HepG2 (cell line): ENCODE measurements at regions not wholly inside any gene's neighbourhood (a gene's known extent, or its start where the extent isn't known, plus 50 kb on each side); places are given as distances from the start of the nearest gene placed in this dataset.

ENCODE experiments used
- ATAC-seq: fragments of 200-7000 bp; cut with Tn5 transposase; 3 replicates; pipeline ENCODE4 v1.9.1; 2020; ENCODE audit warnings: mild to moderate bottlenecking, moderate library complexity
- BruUV-seq: library from RNA; stranded (reverse); fragments of 400-500 nt; replicated peaks from 2 replicates; lab custom pipeline; 2021; lab: Mats Ljungman, UMichigan
- CTCF ChIA-PET: fragments of 300-600 bp; formaldehyde crosslinking; extraction: SDS; loops from one replicate; lab custom pipeline; 2021; ENCODE audit warnings: low total read pairs, inconsistent platforms, low intra/inter-chr PET ratio; lab: Yijun Ruan, JAX
- POLR2A ChIA-PET: fragments of 350-600 bp; sonication (Branson Sonifier 250); formaldehyde crosslinking; loops from one replicate; lab custom pipeline; 2020; ENCODE audit warnings: antibody characterized with exemption, inconsistent platforms; lab: Yijun Ruan, JAX
- DNase-seq: peaks from one replicate; pipeline ENCODE4 v3.0.0-alpha.2; 2015; ENCODE audit warnings: low spot score
- FAIRE-seq: peaks from 3 replicates; lab custom pipeline; 2011; peaks lifted over from hg19 to GRCh38; lab: Jason Lieb, UNC
- H2AFZ ChIP-seq: one replicate; pipeline ENCODE4 v1.6.1; 2011; ENCODE audit warnings: low read length, inconsistent platforms
- H3K27ac ChIP-seq: fragments of 300-600 bp; 3 replicates; pipeline ENCODE4 v1.8.0; 2011; ENCODE audit warnings: mixed run types, mild to moderate bottlenecking, mixed read lengths, low read length, inconsistent platforms; ENCODE audit not compliant: insufficient read depth; ENCODE audit errors: extremely low read length
- H3K27me3 ChIP-seq, 2 experiments: fragments of 200-600 bp in 1 of 2; 2 replicates in 1 of 2; 3 replicates in 1 of 2; pipeline versions ENCODE4 v1.6.0 to v1.8.0; 2011; ENCODE audit warnings: low read length in 2 of 2, mild to moderate bottlenecking in 2 of 2, moderate library complexity in 2 of 2, inconsistent platforms in 1 of 2; ENCODE audit not compliant: insufficient read depth in 2 of 2, control insufficient read depth in 1 of 2
- H3K36me3 ChIP-seq, 2 experiments: fragments of 200-600 bp in 1 of 2; replicated peaks in 1 of 2; 2 replicates in 1 of 2; 3 replicates in 1 of 2; pipeline versions ENCODE4 v1.5.1 to v1.8.0; 2011; ENCODE audit warnings: low read length in 2 of 2, inconsistent platforms in 1 of 2; ENCODE audit not compliant: insufficient read depth in 2 of 2, control insufficient read depth in 1 of 2
- H3K4me1 ChIP-seq: 2 replicates; pipeline ENCODE4 v1.5.1; 2012; ENCODE audit warnings: low read length, inconsistent platforms; ENCODE audit not compliant: insufficient read depth
- H3K4me2 ChIP-seq: 2 replicates; pipeline ENCODE4 v1.6.0; 2011; ENCODE audit warnings: low read depth, low read length, inconsistent platforms
- H3K4me3 ChIP-seq, 3 experiments: fragments of 200-600 bp in 1 of 3; sonication (generic), shearing (Covaris generic) in 1 of 3; replicated peaks in 1 of 3; 2 replicates each; pipeline ENCODE4 v1.5.1; 2011 to 2016; ENCODE audit warnings: low read length in 3 of 3, inconsistent platforms in 2 of 3, low read depth in 2 of 3, mild to moderate bottlenecking in 2 of 3, control low read depth in 1 of 3, mixed read lengths in 1 of 3; ENCODE audit not compliant: insufficient read depth in 1 of 3
- H3K79me2 ChIP-seq: one replicate; pipeline ENCODE4 v1.6.1; 2011; ENCODE audit warnings: low read length, inconsistent platforms; ENCODE audit not compliant: insufficient read depth
- H3K9ac ChIP-seq: 2 replicates; pipeline ENCODE4 v1.6.0; 2011; ENCODE audit warnings: mild to moderate bottlenecking, low read depth, low read length, inconsistent platforms; ENCODE audit not compliant: insufficient read depth
- H3K9me3 ChIP-seq: 2 replicates; pipeline ENCODE4 v1.5.1; 2012; ENCODE audit warnings: mild to moderate bottlenecking, low read length
- H4K20me1 ChIP-seq: 2 replicates; pipeline ENCODE4 v1.6.0; 2011; ENCODE audit warnings: inconsistent platforms, mild to moderate bottlenecking, low read length, moderate library complexity; ENCODE audit not compliant: insufficient read depth
- CHCHD3 ChIP-seq: sonication (generic); formaldehyde crosslinking; IDR thresholded peaks from 2 replicates; pipeline ENCODE4 v1.8.0; 2022; ENCODE audit warnings: mild to moderate bottlenecking, missing genetic modification reagents, moderate library complexity
- ELF4 ChIP-seq: sonication (generic); formaldehyde crosslinking; IDR thresholded peaks from 2 replicates; pipeline ENCODE4 v1.5.0; 2020; ENCODE audit warnings: missing genetic modification reagents, mild to moderate bottlenecking, moderate library complexity, borderline replicate concordance
- HDAC2 ChIP-seq: sonication (generic); formaldehyde crosslinking; IDR thresholded peaks from 2 replicates; pipeline ENCODE4 v1.4.0; 2020; ENCODE audit warnings: missing genetic modification reagents
- PAX8 ChIP-seq: sonication (generic); formaldehyde crosslinking; IDR thresholded peaks from 2 replicates; pipeline ENCODE4 v1.8.0; 2022; ENCODE audit warnings: mild to moderate bottlenecking, missing genetic modification reagents, borderline replicate concordance
- RNF219 ChIP-seq: sonication (generic); formaldehyde crosslinking; IDR thresholded peaks from 2 replicates; pipeline ENCODE4 v1.5.0; 2020; ENCODE audit warnings: mild to moderate bottlenecking, missing genetic modification reagents
- TRIM22 ChIP-seq: fragments of 450-650 bp; IDR thresholded peaks from 2 replicates; pipeline ENCODE4 v1.6.1; 2017
- ZBTB14 ChIP-seq: sonication (generic); formaldehyde crosslinking; IDR thresholded peaks from 2 replicates; pipeline ENCODE4 v1.4.0; 2020; ENCODE audit warnings: missing genetic modification reagents
- ZNF3 ChIP-seq: IDR thresholded peaks from 2 replicates; pipeline ENCODE4 v1.7.0; 2017; ENCODE audit warnings: inconsistent platforms
- ZNF674 ChIP-seq: sonication (generic); formaldehyde crosslinking; IDR thresholded peaks from 2 replicates; pipeline ENCODE4 v1.5.0; 2020; ENCODE audit warnings: low read depth, mild to moderate bottlenecking, missing genetic modification reagents
- WGBS: methylation state at CpG from one replicate; pipeline ENCODE4 v1.1.6; 2017; ENCODE audit warnings: low lambda C conversion rate; 5-methylcytosine and 5-hydroxymethylcytosine counted together
- in situ Hi-C: cut with HindIII; loops from 2 replicates; pipeline ENCODE4 v1.10.0; 2017; ENCODE audit warnings: low pct_unique_long_range_greater_than_20kb; ENCODE audit not compliant: extremely low pct_ligation_motif_present
- intact Hi-C: fragments of 100-400 bp; cut with micrococcal nuclease; formaldehyde crosslinking; loops from one replicate; pipeline ENCODE4 v1.10.0; 2022; ENCODE audit not compliant: unreplicated experiment
- TF ChIP-seq, protein P1 (sequence below): sonication (generic); formaldehyde crosslinking; IDR thresholded peaks from 2 replicates; pipeline ENCODE4 v1.4.0; 2020; ENCODE audit warnings: mild to moderate bottlenecking, missing genetic modification reagents

DNA sequence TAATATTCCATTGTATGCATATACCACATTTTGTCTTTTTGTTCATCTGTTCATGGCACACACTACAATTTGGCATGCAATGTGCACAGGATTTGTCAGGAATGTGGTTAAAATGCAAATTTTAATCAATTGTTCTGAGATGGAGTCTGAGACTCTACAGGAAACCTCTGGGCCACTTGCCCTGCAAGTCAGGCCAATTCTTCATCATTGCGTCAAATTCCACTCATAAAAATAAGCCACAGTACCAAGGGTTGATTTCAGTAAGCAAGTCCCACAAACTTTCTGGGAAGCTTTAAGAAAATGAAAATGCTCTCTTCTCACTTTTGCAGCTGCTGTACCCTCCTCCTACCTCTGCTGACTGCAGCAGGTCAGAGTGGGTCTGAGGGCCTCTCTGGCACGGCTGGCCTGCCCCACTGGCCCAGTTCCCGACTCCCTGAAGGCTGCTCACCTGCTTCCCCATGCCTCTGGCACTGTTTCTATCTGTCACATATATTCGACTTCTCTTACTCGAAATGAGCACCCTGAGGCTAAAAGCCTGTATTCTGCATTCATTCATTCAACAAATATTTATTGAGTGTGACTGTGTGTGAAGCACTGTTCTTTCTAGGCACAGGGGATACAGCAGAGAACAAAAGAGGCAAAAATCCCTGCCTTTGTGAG lies 83.8 kb upstream of the WASF3 start (continued):
- TF ChIP-seq TRIM22: no peak
- TF ChIP-seq RNF219 (CRISPR knock-in tag): no peak
- TF ChIP-seq HDAC2: no peak

DNA sequence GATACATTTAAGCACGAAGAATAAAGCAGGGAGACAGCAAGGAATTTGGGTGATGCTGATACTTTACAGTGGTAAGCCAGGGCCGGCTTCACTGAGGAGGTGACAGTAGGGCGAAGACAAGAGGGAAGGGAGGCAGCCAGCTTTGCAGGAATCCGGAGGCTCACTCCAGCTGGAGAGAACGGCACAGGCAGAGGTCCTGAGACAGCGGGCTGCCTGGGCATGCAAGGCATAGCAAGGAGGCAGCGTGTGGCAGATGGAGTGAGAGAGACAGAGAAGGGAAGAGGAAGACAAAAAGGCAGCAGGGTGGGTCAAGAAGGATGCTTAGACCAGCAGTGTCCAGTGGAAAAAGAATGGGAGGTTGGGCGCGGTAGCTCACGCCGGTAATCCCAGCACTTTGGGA lies 83.2 kb upstream of the WASF3 start:
- no peak overlapping the region for H3K27ac ChIP-seq
- CTCF ChIA-PET: no interaction called here
- ATAC-seq: no peak
- H3K9me3 ChIP-seq: no peaks in the 10 kb centered on the region
- BruUV-seq: no TSS peak
- POLR2A ChIA-PET: no interaction called here
- no peaks in the 10 kb centered on the region for H3K27me3 ChIP-seq
- H3K4me3 ChIP-seq: no peak overlapping the region
- no peak for TF ChIP-seq ELF4 (CRISPR knock-in tag)
- TF ChIP-seq ZNF3 (CRISPR knock-in tag): no peak
- TF ChIP-seq PAX8 (CRISPR knock-in tag): no peak
- TF ChIP-seq, protein P1, sequence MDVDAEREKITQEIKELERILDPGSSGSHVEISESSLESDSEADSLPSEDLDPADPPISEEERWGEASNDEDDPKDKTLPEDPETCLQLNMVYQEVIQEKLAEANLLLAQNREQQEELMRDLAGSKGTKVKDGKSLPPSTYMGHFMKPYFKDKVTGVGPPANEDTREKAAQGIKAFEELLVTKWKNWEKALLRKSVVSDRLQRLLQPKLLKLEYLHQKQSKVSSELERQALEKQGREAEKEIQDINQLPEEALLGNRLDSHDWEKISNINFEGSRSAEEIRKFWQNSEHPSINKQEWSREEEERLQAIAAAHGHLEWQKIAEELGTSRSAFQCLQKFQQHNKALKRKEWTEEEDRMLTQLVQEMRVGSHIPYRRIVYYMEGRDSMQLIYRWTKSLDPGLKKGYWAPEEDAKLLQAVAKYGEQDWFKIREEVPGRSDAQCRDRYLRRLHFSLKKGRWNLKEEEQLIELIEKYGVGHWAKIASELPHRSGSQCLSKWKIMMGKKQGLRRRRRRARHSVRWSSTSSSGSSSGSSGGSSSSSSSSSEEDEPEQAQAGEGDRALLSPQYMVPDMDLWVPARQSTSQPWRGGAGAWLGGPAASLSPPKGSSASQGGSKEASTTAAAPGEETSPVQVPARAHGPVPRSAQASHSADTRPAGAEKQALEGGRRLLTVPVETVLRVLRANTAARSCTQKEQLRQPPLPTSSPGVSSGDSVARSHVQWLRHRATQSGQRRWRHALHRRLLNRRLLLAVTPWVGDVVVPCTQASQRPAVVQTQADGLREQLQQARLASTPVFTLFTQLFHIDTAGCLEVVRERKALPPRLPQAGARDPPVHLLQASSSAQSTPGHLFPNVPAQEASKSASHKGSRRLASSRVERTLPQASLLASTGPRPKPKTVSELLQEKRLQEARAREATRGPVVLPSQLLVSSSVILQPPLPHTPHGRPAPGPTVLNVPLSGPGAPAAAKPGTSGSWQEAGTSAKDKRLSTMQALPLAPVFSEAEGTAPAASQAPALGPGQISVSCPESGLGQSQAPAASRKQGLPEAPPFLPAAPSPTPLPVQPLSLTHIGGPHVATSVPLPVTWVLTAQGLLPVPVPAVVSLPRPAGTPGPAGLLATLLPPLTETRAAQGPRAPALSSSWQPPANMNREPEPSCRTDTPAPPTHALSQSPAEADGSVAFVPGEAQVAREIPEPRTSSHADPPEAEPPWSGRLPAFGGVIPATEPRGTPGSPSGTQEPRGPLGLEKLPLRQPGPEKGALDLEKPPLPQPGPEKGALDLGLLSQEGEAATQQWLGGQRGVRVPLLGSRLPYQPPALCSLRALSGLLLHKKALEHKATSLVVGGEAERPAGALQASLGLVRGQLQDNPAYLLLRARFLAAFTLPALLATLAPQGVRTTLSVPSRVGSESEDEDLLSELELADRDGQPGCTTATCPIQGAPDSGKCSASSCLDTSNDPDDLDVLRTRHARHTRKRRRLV (CRISPR knock-in tag): no peak
- TF ChIP-seq CHCHD3 (CRISPR knock-in tag): no peak
- TF ChIP-seq ZBTB14 (CRISPR knock-in tag): no peak
- TF ChIP-seq ZNF674: no peak
- TF ChIP-seq, all 625 proteins: peak for 0
- Histone ChIP-seq H3K36me3 (no peaks in the 10 kb centered on the region), H3K4me1 (peaks cover 13% of the 10 kb centered on the region), H3K4me2 (no peak overlapping the region), H2AFZ (no peak overlapping the region), H3K9ac (no peak overlapping the region), H3K79me2 (no peaks in the 10 kb centered on the region), H4K20me1 (no peaks in the 10 kb centered on the region)
- intact Hi-C loops (no loop called here), in situ Hi-C loops (no loop called here)
- no peak for FAIRE-seq
- DNase-seq: no peak
- WGBS: 53% methylated on average over 11 of the region's 11 CpGs
